NB4 (cell line): ENCODE measurements at regions not wholly inside any gene's neighbourhood (a gene's known extent, or its start where the extent isn't known, plus 50 kb on each side); places are given as distances from the start of the nearest gene placed in this dataset.

Source experiments
- POLR2A ChIP-seq: IDR thresholded peaks from 2 replicates; pipeline ENCODE4 v1.6.1; 2011; ENCODE audit warnings: mild to moderate bottlenecking; ENCODE audit not compliant: insufficient read length; ENCODE audit errors: extremely low read depth
- TF ChIP-seq, protein P1 (sequence below): IDR thresholded peaks from one replicate; pipeline ENCODE4 v1.5.1; 2012; ENCODE audit warnings: low read depth, low read length

DNA sequence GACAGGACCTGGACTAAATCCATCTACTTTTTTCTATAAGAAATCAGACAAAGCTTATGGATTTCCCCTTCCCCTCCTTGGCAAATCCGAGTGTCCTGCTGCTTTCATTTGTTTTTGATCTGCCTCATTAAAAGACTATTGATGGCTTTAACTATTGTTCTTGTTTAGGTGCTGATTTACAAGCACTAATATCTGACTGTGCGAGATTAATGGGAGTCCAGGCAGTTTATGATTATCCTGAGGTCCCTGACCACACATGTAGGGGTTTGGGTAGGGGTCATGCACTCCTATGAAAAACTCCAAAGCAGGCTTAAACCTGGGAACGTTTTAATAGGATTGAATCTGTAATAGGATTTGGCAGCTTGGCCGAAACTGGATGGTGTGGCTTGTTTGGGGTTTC, 317.5 kb upstream of the POU3F2 start:
- TF ChIP-seq, protein P1, sequence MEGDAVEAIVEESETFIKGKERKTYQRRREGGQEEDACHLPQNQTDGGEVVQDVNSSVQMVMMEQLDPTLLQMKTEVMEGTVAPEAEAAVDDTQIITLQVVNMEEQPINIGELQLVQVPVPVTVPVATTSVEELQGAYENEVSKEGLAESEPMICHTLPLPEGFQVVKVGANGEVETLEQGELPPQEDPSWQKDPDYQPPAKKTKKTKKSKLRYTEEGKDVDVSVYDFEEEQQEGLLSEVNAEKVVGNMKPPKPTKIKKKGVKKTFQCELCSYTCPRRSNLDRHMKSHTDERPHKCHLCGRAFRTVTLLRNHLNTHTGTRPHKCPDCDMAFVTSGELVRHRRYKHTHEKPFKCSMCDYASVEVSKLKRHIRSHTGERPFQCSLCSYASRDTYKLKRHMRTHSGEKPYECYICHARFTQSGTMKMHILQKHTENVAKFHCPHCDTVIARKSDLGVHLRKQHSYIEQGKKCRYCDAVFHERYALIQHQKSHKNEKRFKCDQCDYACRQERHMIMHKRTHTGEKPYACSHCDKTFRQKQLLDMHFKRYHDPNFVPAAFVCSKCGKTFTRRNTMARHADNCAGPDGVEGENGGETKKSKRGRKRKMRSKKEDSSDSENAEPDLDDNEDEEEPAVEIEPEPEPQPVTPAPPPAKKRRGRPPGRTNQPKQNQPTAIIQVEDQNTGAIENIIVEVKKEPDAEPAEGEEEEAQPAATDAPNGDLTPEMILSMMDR, result no peak
- no peak for TF ChIP-seq POLR2A
